WTC11 (cell line): ENCODE measurements at regions not wholly inside any gene's neighbourhood (a gene's known extent, or its start where the extent isn't known, plus 50 kb on each side); places are given as distances from the start of the nearest gene placed in this dataset.

Experiments used
- ATAC-seq: fragments of 200-7000 bp; cut with Tn5 transposase; 2 replicates; pipeline ENCODE4 v1.10.0; 2021; ENCODE audit warnings: mild to moderate bottlenecking, moderate library complexity
- CTCF ChIA-PET: fragments of 300-600 bp; sonication (Branson Sonifier 250); formaldehyde crosslinking; loops from one replicate; lab custom pipeline; 2021; ENCODE audit warnings: antibody characterized with exemption; lab: Charles Lee
- POLR2A ChIA-PET: fragments of 350-600 bp; sonication (Branson Sonifier 250); formaldehyde crosslinking; loops from one replicate; lab custom pipeline; 2021; ENCODE audit warnings: antibody characterized with exemption; lab: Charles Lee
- DNase-seq: peaks from one replicate; pipeline ENCODE4 v3.0.0; 2021; ENCODE audit warnings: low spot score
- H3K27ac Mint-ChIP-seq: 2 replicates; pipeline ENCODE4 v1.8.0; 2021; ENCODE audit warnings: mixed read lengths
- H3K27me3 Mint-ChIP-seq: 2 replicates; pipeline ENCODE4 v1.8.0; 2021; ENCODE audit warnings: low read depth, mild to moderate bottlenecking, moderate library complexity, mixed read lengths
- H3K36me3 Mint-ChIP-seq: 2 replicates; pipeline ENCODE4 v1.8.0; 2021; ENCODE audit warnings: mixed read lengths
- H3K4me1 Mint-ChIP-seq: 2 replicates; pipeline ENCODE4 v1.8.0; 2022; ENCODE audit warnings: mixed read lengths
- H3K4me3 Mint-ChIP-seq: 2 replicates; pipeline ENCODE4 v1.8.0; 2021; ENCODE audit warnings: mild to moderate bottlenecking, moderate library complexity, mixed read lengths
- H3K9me3 Mint-ChIP-seq: 2 replicates; pipeline ENCODE4 v1.8.0; 2021; ENCODE audit warnings: mixed read lengths
- ARID4B ChIP-seq: sonication (generic); formaldehyde crosslinking; IDR thresholded peaks from 2 replicates; pipeline ENCODE4 v1.8.0; 2023; ENCODE audit warnings: missing genetic modification reagents, mild to moderate bottlenecking, borderline replicate concordance
- ATF3 ChIP-seq: sonication (generic); formaldehyde crosslinking; conservative IDR thresholded peaks from 2 replicates; pipeline ENCODE4 v1.8.1; 2022; ENCODE audit warnings: mild to moderate bottlenecking, missing genetic modification reagents
- ATF6 ChIP-seq: sonication (generic); formaldehyde crosslinking; IDR thresholded peaks from 2 replicates; pipeline ENCODE4 v1.8.1; 2023; ENCODE audit warnings: mild to moderate bottlenecking, missing genetic modification reagents
- CBFB ChIP-seq: sonication (generic); formaldehyde crosslinking; IDR thresholded peaks from 2 replicates; pipeline ENCODE4 v1.8.1; 2022; ENCODE audit warnings: mild to moderate bottlenecking, low read depth, missing genetic modification reagents
- E2F1 ChIP-seq: sonication (generic); formaldehyde crosslinking; IDR thresholded peaks from 2 replicates; pipeline ENCODE4 v1.8.0; 2022; ENCODE audit warnings: mild to moderate bottlenecking, missing genetic modification reagents
- E2F5 ChIP-seq: sonication (generic); formaldehyde crosslinking; IDR thresholded peaks from 2 replicates; pipeline ENCODE4 v1.8.1; 2022; ENCODE audit warnings: mild to moderate bottlenecking, moderate library complexity, missing genetic modification reagents
- GRHL2 ChIP-seq: fragments of 250-450 bp; sonication (Bioruptor Pico); IDR thresholded peaks from 2 replicates; pipeline ENCODE4 v1.8.0; 2022; ENCODE audit warnings: mild to moderate bottlenecking, moderate library complexity; ENCODE audit not compliant: insufficient replicate concordance, severe bottlenecking
- HMGXB4 ChIP-seq: sonication (generic); formaldehyde crosslinking; IDR thresholded peaks from 2 replicates; pipeline ENCODE4 v1.8.1; 2023; ENCODE audit warnings: mild to moderate bottlenecking, moderate library complexity, missing genetic modification reagents
- IRF2 ChIP-seq: sonication (generic); formaldehyde crosslinking; IDR thresholded peaks from 2 replicates; pipeline ENCODE4 v1.8.0; 2022; ENCODE audit warnings: low read depth, missing genetic modification reagents, borderline replicate concordance
- KAT7 ChIP-seq: sonication (generic); formaldehyde crosslinking; IDR thresholded peaks from 2 replicates; pipeline ENCODE4 v1.8.1; 2023; ENCODE audit warnings: missing genetic modification reagents, mild to moderate bottlenecking, borderline replicate concordance
- NR1H2 ChIP-seq: sonication (generic); formaldehyde crosslinking; IDR thresholded peaks from 2 replicates; pipeline ENCODE4 v1.9.0; 2021; ENCODE audit warnings: mild to moderate bottlenecking, moderate library complexity, missing genetic modification reagents
- SMAD4 ChIP-seq: sonication (generic); formaldehyde crosslinking; IDR thresholded peaks from 2 replicates; pipeline ENCODE4 v1.8.0; 2022; ENCODE audit warnings: mild to moderate bottlenecking, missing genetic modification reagents
- SP1 ChIP-seq: sonication (generic); formaldehyde crosslinking; conservative IDR thresholded peaks from 2 replicates; pipeline ENCODE4 v1.8.1; 2022; ENCODE audit warnings: missing genetic modification reagents
- TEAD1 ChIP-seq: sonication (generic); formaldehyde crosslinking; IDR thresholded peaks from 2 replicates; pipeline ENCODE4 v1.8.0; 2022; ENCODE audit warnings: mild to moderate bottlenecking, missing genetic modification reagents
- ZNF138 ChIP-seq: sonication (generic); formaldehyde crosslinking; conservative IDR thresholded peaks from 2 replicates; pipeline ENCODE4 v1.8.1; 2022; ENCODE audit warnings: mild to moderate bottlenecking, moderate library complexity, missing genetic modification reagents
- ZNF281 ChIP-seq: sonication (generic); formaldehyde crosslinking; IDR thresholded peaks from 2 replicates; pipeline ENCODE4 v1.8.0; 2023; ENCODE audit warnings: mild to moderate bottlenecking, missing genetic modification reagents
- ZNF396 ChIP-seq: fragments of 250-450 bp; sonication (Bioruptor Pico); IDR thresholded peaks from 2 replicates; pipeline ENCODE4 v1.8.0; 2021; ENCODE audit warnings: mild to moderate bottlenecking, moderate library complexity, borderline replicate concordance

- TF ChIP-seq ATF6 (CRISPR knock-in tag): no peak
Observed at GRCh38 chr13:78370231-78370630, 233.1 kb downstream of the POU4F1 start (continued).

- Mint-ChIP-seq H3K36me3 (no peaks in the 10 kb centered on the region), H3K27me3 (no peaks in the 10 kb centered on the region), H3K27ac (no peak overlapping the region), H3K4me1 (peaks cover 4% of the 10 kb centered on the region), H3K9me3 (peaks cover 10% of the 10 kb centered on the region), H3K4me3 (no peak overlapping the region)
- ChIA-PET CTCF (no interaction called here), POLR2A (no interaction called here)
- TF ChIP-seq HMGXB4 (CRISPR knock-in tag): no peak
- TF ChIP-seq ATF6 (CRISPR knock-in tag): no peak
- no peak for TF ChIP-seq CBFB (CRISPR knock-in tag)
- TF ChIP-seq NR1H2 (CRISPR knock-in tag): no peak
- no peak for TF ChIP-seq ATF3 (CRISPR knock-in tag)
- no peak for TF ChIP-seq TEAD1 (CRISPR knock-in tag)
- TF ChIP-seq GRHL2 (CRISPR knock-in tag): no peak
- no peak for TF ChIP-seq KAT7
- TF ChIP-seq ZNF138 (CRISPR knock-in tag): no peak
- TF ChIP-seq SP1 (CRISPR knock-in tag): no peak
- TF ChIP-seq ZNF396 (CRISPR knock-in tag): no peak
- TF ChIP-seq E2F5: no peak
- no peak for ATAC-seq
- DNase-seq: no peak
Observed at GRCh38 chr13:78364711-78365110, 238.6 kb downstream of the POU4F1 start.

GRCh38 chr13:78341032-78341431 is 262.3 kb downstream of the POU4F1 start:
- CTCF ChIA-PET: no interaction called here
- TF ChIP-seq ATF3 (CRISPR knock-in tag): no peak
- TF ChIP-seq IRF2: no peak
- TF ChIP-seq ARID4B (CRISPR knock-in tag): no peak
- TF ChIP-seq ZNF281 (CRISPR knock-in tag): no peak
- no peak for TF ChIP-seq E2F1 (CRISPR knock-in tag)
- TF ChIP-seq ZNF396 (CRISPR knock-in tag): no peak
- TF ChIP-seq SMAD4 (CRISPR knock-in tag): no peak

More at GRCh38 chr13:78341032-78341431, 262.3 kb downstream of the POU4F1 start:
- ATAC-seq: no peak
- H3K9me3 Mint-ChIP-seq: no peaks in the 10 kb centered on the region
- DNase-seq: no peak
- no peaks in the 10 kb centered on the region for H3K36me3 Mint-ChIP-seq
- H3K27ac Mint-ChIP-seq: no peak overlapping the region
- H3K4me1 Mint-ChIP-seq: no peaks in the 10 kb centered on the region
- no peaks in the 10 kb centered on the region for H3K27me3 Mint-ChIP-seq
- no peak overlapping the region for H3K4me3 Mint-ChIP-seq
- POLR2A ChIA-PET: no interaction called here
